SK-N-SH (cell line): ENCODE measurements at regions not wholly inside any gene's neighbourhood (a gene's known extent, or its start where the extent isn't known, plus 50 kb on each side); places are given as distances from the start of the nearest gene placed in this dataset.

ENCODE experiments used
- CTCF ChIA-PET: fragments of 300-600, 350-600 bp; formaldehyde crosslinking; extraction: SDS; loops from one replicate; lab custom pipeline; 2021; lab: Yijun Ruan, JAX
- POLR2A ChIA-PET: fragments of 350-600 bp; sonication (Branson Sonifier 250); formaldehyde crosslinking; extraction: SDS; loops from one replicate; lab custom pipeline; 2020; ENCODE audit warnings: antibody characterized with exemption, inconsistent platforms; lab: Yijun Ruan, JAX
- DNase-seq: peaks from one replicate; pipeline ENCODE4 v3.0.0; 2012
- H2AFZ ChIP-seq: fragments of 200-600 bp; sonication (generic); 2 replicates; pipeline ENCODE4 v1.8.1; 2016; ENCODE audit warnings: antibody characterized with exemption, mild to moderate bottlenecking, low read depth
- H3F3A ChIP-seq: fragments of 200-600 bp; sonication (generic); replicated peaks from 2 replicates; pipeline ENCODE3; 2016; ENCODE audit warnings: antibody characterized with exemption, mild to moderate bottlenecking; ENCODE audit not compliant: insufficient read depth
- H3K27ac ChIP-seq, 2 experiments: fragments of 200-500 bp in 1 of 2; fragments of 200-600 bp in 1 of 2; sonication (Bioruptor generic) in 1 of 2; sonication (generic), shearing (Covaris generic) in 1 of 2; 2 replicates each; pipeline versions ENCODE4 v1.5.1 to v1.6.1; 2014 to 2016; ENCODE audit warnings: low read depth in 2 of 2, inconsistent platforms in 1 of 2, low read length in 1 of 2, mild to moderate bottlenecking in 1 of 2, mixed read lengths in 1 of 2
- H3K27me3 ChIP-seq: fragments of 200-600 bp; sonication (generic), shearing (Covaris generic); 2 replicates; pipeline ENCODE4 v1.6.1; 2016; ENCODE audit warnings: mixed run types; ENCODE audit not compliant: insufficient read depth
- H3K36me3 ChIP-seq, 2 experiments: fragments of 200-500 bp in 1 of 2; fragments of 200-600 bp in 1 of 2; sonication (Bioruptor generic) in 1 of 2; sonication (generic) in 1 of 2; replicated peaks in 1 of 2; 2 replicates each; pipeline versions ENCODE3 to v1.5.1; 2014 to 2016; ENCODE audit warnings: low read length in 1 of 2, mild to moderate bottlenecking in 1 of 2; ENCODE audit not compliant: insufficient read depth in 2 of 2, control insufficient read depth in 1 of 2
- H3K4me1 ChIP-seq, 2 experiments: fragments of 200-500 bp in 1 of 2; fragments of 200-600 bp in 1 of 2; sonication (Bioruptor generic) in 1 of 2; sonication (generic), shearing (Covaris generic) in 1 of 2; 2 replicates each; pipeline versions ENCODE4 v1.5.1 to v1.6.1; 2014 to 2016; ENCODE audit warnings: low read depth in 1 of 2, low read length in 1 of 2, mixed run types in 1 of 2; ENCODE audit not compliant: insufficient read depth in 2 of 2, control insufficient read depth in 1 of 2
- H3K4me2 ChIP-seq: fragments of 200-600 bp; sonication (generic), shearing (Covaris generic); 2 replicates; pipeline ENCODE4 v1.6.1; 2017; ENCODE audit warnings: mixed run types
- H3K4me3 ChIP-seq, 2 experiments: fragments of 200-500 bp in 1 of 2; fragments of 200-600 bp in 1 of 2; sonication (Bioruptor generic) in 1 of 2; sonication (generic), shearing (Covaris generic) in 1 of 2; 2 replicates each; pipeline versions ENCODE4 v1.5.1 to v1.8.1; 2014 to 2016; ENCODE audit warnings: low read depth in 2 of 2, inconsistent platforms in 1 of 2, low read length in 1 of 2, mild to moderate bottlenecking in 1 of 2, mixed read lengths in 1 of 2, moderate library complexity in 1 of 2
- H3K79me2 ChIP-seq: fragments of 200-600 bp; sonication (generic); 2 replicates; pipeline ENCODE4 v1.8.1; 2017; ENCODE audit warnings: mild to moderate bottlenecking; ENCODE audit not compliant: insufficient read depth
- H3K9ac ChIP-seq: fragments of 200-600 bp; sonication (generic); 2 replicates; pipeline ENCODE4 v1.6.1; 2017; ENCODE audit warnings: mixed run types
- H3K9me2 ChIP-seq: fragments of 200-600 bp; sonication (generic); 2 replicates; pipeline ENCODE4 v1.6.1; 2017; ENCODE audit warnings: mixed run types
- H3K9me3 ChIP-seq: fragments of 200-600 bp; sonication (generic); 2 replicates; pipeline ENCODE4 v1.6.1; 2017; ENCODE audit warnings: mixed run types, mild to moderate bottlenecking, moderate library complexity
- H4K20me1 ChIP-seq: fragments of 200-600 bp; sonication (generic); 2 replicates; pipeline ENCODE4 v1.6.1; 2017; ENCODE audit warnings: mild to moderate bottlenecking, mixed run types; ENCODE audit not compliant: insufficient read depth
- ELF1 ChIP-seq: IDR thresholded peaks from 2 replicates; pipeline ENCODE4 v1.4.0; 2012
- EZH2phosphoT487 ChIP-seq: fragments of 200-600 bp; sonication (generic); IDR thresholded peaks from 2 replicates; pipeline ENCODE4 v1.6.1; 2017; ENCODE audit warnings: low read depth, mixed run types, mild to moderate bottlenecking, antibody characterized with exemption, moderate library complexity, borderline replicate concordance
- FOXM1 ChIP-seq: IDR thresholded peaks from 2 replicates; pipeline ENCODE4 v1.4.0; 2012; ENCODE audit warnings: low read depth, mild to moderate bottlenecking
- JUND ChIP-seq: IDR thresholded peaks from 2 replicates; pipeline ENCODE4 v1.4.0; 2012
- MEF2A ChIP-seq: IDR thresholded peaks from 2 replicates; pipeline ENCODE4 v1.4.0; 2012; ENCODE audit warnings: low read depth, borderline replicate concordance
- PBX3 ChIP-seq: IDR thresholded peaks from 2 replicates; pipeline ENCODE4; 2012
- RCOR1 ChIP-seq: fragments of 150-350 bp; IDR thresholded peaks from 2 replicates; pipeline ENCODE4 v1.6.1; 2017; ENCODE audit warnings: antibody characterized with exemption, low read length
- REST ChIP-seq: IDR thresholded peaks from 2 replicates; pipeline ENCODE4 v1.6.1; 2012; ENCODE audit warnings: mild to moderate bottlenecking, low read depth, low read length, moderate library complexity
- RFX5 ChIP-seq: IDR thresholded peaks from 2 replicates; pipeline ENCODE4 v1.6.1; 2012; ENCODE audit warnings: mild to moderate bottlenecking, improper control_type of control experiment, low read length
- SIN3A ChIP-seq: IDR thresholded peaks from 2 replicates; pipeline ENCODE4 v1.6.1; 2012; ENCODE audit warnings: low read depth, mild to moderate bottlenecking, low read length, moderate library complexity, borderline replicate concordance
- USF1 ChIP-seq: IDR thresholded peaks from 2 replicates; pipeline ENCODE4 v1.4.0; 2012; ENCODE audit warnings: low read depth, borderline replicate concordance
- ZBTB33 ChIP-seq: IDR thresholded peaks from 2 replicates; pipeline ENCODE4 v1.4.0; 2012; ENCODE audit warnings: low read depth, borderline replicate concordance
- WGBS: methylation state at CpG from one replicate; pipeline ENCODE4 v1.1.6; 2017; ENCODE audit warnings: low lambda C conversion rate; 5-methylcytosine and 5-hydroxymethylcytosine counted together

- Histone ChIP-seq H3F3A (no peaks in the 10 kb centered on the region), H3K4me1 (peaks cover 0 to 4% of the 10 kb centered on the region in 2 experiments; a peak in 1 of 4 replicates), H3K4me2 (no peak overlapping the region), H3K27me3 (peaks cover 5% of the 10 kb centered on the region; the same call in 1 of the 2 replicates), H3K9me2 (no peaks in the 10 kb centered on the region), H3K9me3 (no peaks in the 10 kb centered on the region), H2AFZ (no peak overlapping the region), H3K36me3 (no peaks in the 10 kb centered on the region), H3K79me2 (no peaks in the 10 kb centered on the region), H3K4me3 (no peak overlapping the region), H4K20me1 (no peaks in the 10 kb centered on the region), H3K27ac (no peak overlapping the region), H3K9ac (no peak overlapping the region)
- WGBS, result 40% methylated on average over 1 of the region's 2 CpGs
- CTCF ChIA-PET, result no interaction called here
- DNase-seq, result no peak
- TF ChIP-seq REST, result no peak
- no peak for TF ChIP-seq RCOR1
- TF ChIP-seq JUND, result no peak
- TF ChIP-seq PBX3, result no peak
- TF ChIP-seq SIN3A, result no peak
- TF ChIP-seq ELF1, result no peak
- no peak for TF ChIP-seq USF1
- no peak for TF ChIP-seq MEF2A
- TF ChIP-seq EZH2phosphoT487, result no peak
- no peak for TF ChIP-seq RFX5
- TF ChIP-seq ZBTB33, result no peak
- no peak for TF ChIP-seq FOXM1
- POLR2A ChIA-PET, result no interaction called here
Measured at GRCh38 chr3:193809106-193809505, 216.1 kb downstream of the OPA1 start.
